ENCODE measurements at regions not wholly inside any gene's neighbourhood (a gene's known extent, or its start where the extent isn't known, plus 50 kb on each side); places are given as distances from the start of the nearest gene placed in this dataset.

GRCh38 chr12:75838309-75838708 lies 193.3 kb downstream of the PHLDA1 start:
- DNase-seq: no peak
- Histone ChIP-seq H2AK5ac (ENCODE audit: low read depth, low read length) (no peak overlapping the region), H2BK5ac (ENCODE audit: low read depth, low read length, poor library complexity, severe bottlenecking) (no peak overlapping the region), H3K18ac (ENCODE audit: low read depth, low read length) (peak overlapping the region; percentile 43; the same call in 1 of the 2 replicates), H3K9me3 (ENCODE audit: control insufficient read depth, insufficient read depth, low read length) (no peaks in the 10 kb centered on the region), H2BK15ac (ENCODE audit: low read depth, low read length) (no peak overlapping the region), H3K56ac (ENCODE audit: extremely low read depth, insufficient read depth, low read length) (no peak overlapping the region), H3K4me2 (ENCODE audit: low read depth, low read length) (no peak overlapping the region), H3K9ac (ENCODE audit: low read depth, low read length) (no peak overlapping the region), H3K27ac (ENCODE audit: insufficient read depth, low read length) (peak overlapping the region; percentile 12; the same call in 1 of the 2 replicates), H3K79me1 (ENCODE audit: low read depth in 1 of 2, low read length in 2 of 2) (no peaks in the 10 kb centered on the region), H4K91ac (ENCODE audit: insufficient read depth, low read depth, low read length) (no peak overlapping the region), H3K23ac (ENCODE audit: low read depth, low read length) (no peak overlapping the region), H2BK120ac (ENCODE audit: low read depth, low read length) (no peak overlapping the region), H3K14ac (replicated peaks; ENCODE audit: low read depth, low read length) (no peak overlapping the region; the same call in 1 of the 2 replicates), H3K4me3 (ENCODE audit: insufficient read depth, low read depth, low read length) (no peak overlapping the region), H2BK20ac (ENCODE audit: low read depth, low read length) (peak overlapping the region; percentile 31; the same call in 1 of the 2 replicates), H4K5ac (ENCODE audit: low read depth, low read length) (no peak overlapping the region), H3K4me1 (ENCODE audit: control insufficient read depth, insufficient read depth, low read length) (peaks cover 7% of the 10 kb centered on the region; the same call in 1 of the 2 replicates), H2AFZ (replicated peaks; ENCODE audit: low read length, poor library complexity) (no peak overlapping the region), H3K4ac (ENCODE audit: low read depth, low read length) (no peak overlapping the region), H2AK9ac (replicated peaks; ENCODE audit: low read depth, low read length, poor library complexity) (no peak overlapping the region), H3K9me1 (ENCODE audit: insufficient read depth, low read length) (peaks cover 10% of the 10 kb centered on the region), H4K20me1 (ENCODE audit: insufficient read depth, low read length) (no peaks in the 10 kb centered on the region), H3K27me3 (ENCODE audit: control insufficient read depth, insufficient read depth, low read length) (no peaks in the 10 kb centered on the region), H4K8ac (ENCODE audit: low read depth in 2 of 2, low read length in 2 of 2) (no peak overlapping the region), H3K36me3 (ENCODE audit: control insufficient read depth, insufficient read depth, low read length) (no peaks in the 10 kb centered on the region)
- intact Hi-C loops (cut with micrococcal nuclease): no loop called here
- in situ Hi-C loops (cut with MboI; ENCODE audit: low sequenced_read_pairs): no loop called here
- no TSS peak for BruUV-seq (replicated peaks)
- dilution Hi-C loops (cut with HindIII; ENCODE audit: low sequenced_read_pairs, unreplicated experiment): no loop called here
- CTCF ChIA-PET: interaction anchor here (1.2 kb wide), 1 partner anchor 17 kb away, joined by 3 read pairs; no protein-coding TSS in a partner anchor
- no CpG with 5 or more reads among the region's 3 CpGs for WGBS, 2 experiments (ENCODE audit: extremely low coverage in 2 of 2, insufficient read length in 1 of 2)
- no peak for TF ChIP-seq MAZ (IDR thresholded peaks at IDR 0.05; ENCODE audit: borderline replicate concordance, low read depth, low read length)
- no peak for TF ChIP-seq NFE2L2 (IDR thresholded peaks at IDR 0.05; ENCODE audit: low read depth, low read length)
- TF ChIP-seq BHLHE40 (IDR thresholded peaks at IDR 0.05; ENCODE audit: low read depth, low read length): no peak
- TF ChIP-seq CEBPB (IDR thresholded peaks at IDR 0.05; ENCODE audit: low read depth, low read length): no peak
- no peak for TF ChIP-seq RAD21 (IDR thresholded peaks at IDR 0.05; ENCODE audit: low read length)
- TF ChIP-seq MAFK (IDR thresholded peaks at IDR 0.05; ENCODE audit: low read depth, low read length): no peak
- TF ChIP-seq FOS (IDR thresholded peaks at IDR 0.05; ENCODE audit: low read depth, low read length): no peak
- no peak for TF ChIP-seq MXI1 (IDR thresholded peaks at IDR 0.05; ENCODE audit: borderline replicate concordance, low read depth, low read length)
- TF ChIP-seq POLR2A (IDR thresholded peaks at IDR 0.05; ENCODE audit: low read depth, low read length): no peak
- no peak for TF ChIP-seq CTCF (conservative IDR thresholded peaks at IDR 0.05; ENCODE audit: low read depth, low read length)
- no peak for TF ChIP-seq RFX5 (IDR thresholded peaks at IDR 0.05; ENCODE audit: low read depth, low read length)
- no peak for TF ChIP-seq ELK1 (IDR thresholded peaks at IDR 0.05; ENCODE audit: borderline replicate concordance, low read depth, low read length)
- no peak for TF ChIP-seq SMC3 (IDR thresholded peaks at IDR 0.05; ENCODE audit: low read depth, low read length)
- no peak for TF ChIP-seq USF2 (IDR thresholded peaks at IDR 0.05; ENCODE audit: low read depth, low read length)
- no peak for TF ChIP-seq CHD1 (IDR thresholded peaks at IDR 0.05; ENCODE audit: low read depth, low read length)
- TF ChIP-seq RCOR1 (IDR thresholded peaks at IDR 0.05; ENCODE audit: insufficient replicate concordance, low read length): no peak
- no peak for ATAC-seq (ENCODE audit: low read depth)
- POLR2A ChIA-PET (ENCODE audit: unreplicated experiment): no interaction called here
